ENCODE measurements at regions not wholly inside any gene's neighbourhood (a gene's known extent, or its start where the extent isn't known, plus 50 kb on each side); places are given as distances from the start of the nearest gene placed in this dataset.

- no peak for TF ChIP-seq CTCF (IDR thresholded peaks at IDR 0.05)
- no peak for TF ChIP-seq EZH2 (IDR thresholded peaks at IDR 0.05)
- TF ChIP-seq EZH2phosphoT487 (IDR thresholded peaks at IDR 0.05) = no peak
These were observed 363.6 kb upstream of the SFSWAP start for GRCh38 chr12:131347345-131347714.
